ENCODE measurements at regions not wholly inside any gene's neighbourhood (a gene's known extent, or its start where the extent isn't known, plus 50 kb on each side); places are given as distances from the start of the nearest gene placed in this dataset.

- TF ChIP-seq POLR2A (IDR thresholded peaks at IDR 0.05): no peak
- TF ChIP-seq CTCF (IDR thresholded peaks at IDR 0.05 in 8 of 11, conservative IDR thresholded peaks at IDR 0.05 in 3 of 11): no peak
- no peak for TF ChIP-seq POLR2AphosphoS5 (IDR thresholded peaks at IDR 0.05)
These were observed 157.0 kb downstream of the MFSD1 start for GRCh38 chr3:158958873-158959272.

Measured in spleen (tissue), 7 donors.